GM18505 (cell line): ENCODE measurements at regions not wholly inside any gene's neighbourhood (a gene's known extent, or its start where the extent isn't known, plus 50 kb on each side); places are given as distances from the start of the nearest gene placed in this dataset.

ENCODE experiments used
- ATAC-seq: cut with Tn5 transposase; IDR thresholded peaks from one replicate; pipeline ENCODE4 v1.9.1; 2021; ENCODE audit not compliant: unreplicated experiment
- POLR2A ChIP-seq: IDR thresholded peaks from 4 replicates; pipeline ENCODE4 v1.6.1; 2011; ENCODE audit warnings: borderline replicate concordance; ENCODE audit not compliant: insufficient read depth, insufficient read length; ENCODE audit errors: extremely low read depth

- no peak for TF ChIP-seq POLR2A
- ATAC-seq, result no peak
Measured at GRCh38 chr21:17334484-17334883, 178.4 kb upstream of the CXADR start.

- ATAC-seq, result no peak
Measured at GRCh38 chr21:17340081-17340480, 172.8 kb upstream of the CXADR start.

GRCh38 chr21:17343055-17343454, 169.8 kb upstream of the CXADR start:
- TF ChIP-seq POLR2A, result no peak
- no peak for ATAC-seq

More at GRCh38 chr21:17340081-17340480, 172.8 kb upstream of the CXADR start:
- no peak for TF ChIP-seq POLR2A

GRCh38 chr21:17348357-17348756, 164.5 kb upstream of the CXADR start:
- ATAC-seq, result no peak
- TF ChIP-seq POLR2A, result no peak

GRCh38 chr21:17348849-17349248, 164.0 kb upstream of the CXADR start:
- no peak for ATAC-seq
- TF ChIP-seq POLR2A, result no peak

GRCh38 chr21:17351766-17352165, 161.1 kb upstream of the CXADR start:
- TF ChIP-seq POLR2A, result no peak
- no peak for ATAC-seq

- ATAC-seq, result no peak
- TF ChIP-seq POLR2A, result no peak
Measured at GRCh38 chr21:17352996-17353655, 159.7 kb upstream of the CXADR start.

GRCh38 chr21:17359781-17360180, 153.1 kb upstream of the CXADR start:
- no peak for ATAC-seq
- no peak for TF ChIP-seq POLR2A

GRCh38 chr21:17368748-17369363, 144.0 kb upstream of the CXADR start:
- ATAC-seq, result no peak
- no peak for TF ChIP-seq POLR2A

GRCh38 chr21:17370263-17370662, 142.6 kb upstream of the CXADR start:
- TF ChIP-seq POLR2A, result no peak
- no peak for ATAC-seq

GRCh38 chr21:17370916-17371315, 141.9 kb upstream of the CXADR start:
- no peak for ATAC-seq
- no peak for TF ChIP-seq POLR2A

- no peak for ATAC-seq
- no peak for TF ChIP-seq POLR2A
Measured at GRCh38 chr21:17371450-17371849, 141.4 kb upstream of the CXADR start.

- no peak for TF ChIP-seq POLR2A
- no peak for ATAC-seq
Measured at GRCh38 chr21:17372200-17372599, 140.6 kb upstream of the CXADR start.

GRCh38 chr21:17386498-17386897, 126.3 kb upstream of the CXADR start:
- ATAC-seq, result no peak
- no peak for TF ChIP-seq POLR2A
